ENCODE measurements at regions not wholly inside any gene's neighbourhood (a gene's known extent, or its start where the extent isn't known, plus 50 kb on each side); places are given as distances from the start of the nearest gene placed in this dataset.
A peak's percentile ranks its signal among the peaks of the same experiment; 100 is the strongest.

DNA sequence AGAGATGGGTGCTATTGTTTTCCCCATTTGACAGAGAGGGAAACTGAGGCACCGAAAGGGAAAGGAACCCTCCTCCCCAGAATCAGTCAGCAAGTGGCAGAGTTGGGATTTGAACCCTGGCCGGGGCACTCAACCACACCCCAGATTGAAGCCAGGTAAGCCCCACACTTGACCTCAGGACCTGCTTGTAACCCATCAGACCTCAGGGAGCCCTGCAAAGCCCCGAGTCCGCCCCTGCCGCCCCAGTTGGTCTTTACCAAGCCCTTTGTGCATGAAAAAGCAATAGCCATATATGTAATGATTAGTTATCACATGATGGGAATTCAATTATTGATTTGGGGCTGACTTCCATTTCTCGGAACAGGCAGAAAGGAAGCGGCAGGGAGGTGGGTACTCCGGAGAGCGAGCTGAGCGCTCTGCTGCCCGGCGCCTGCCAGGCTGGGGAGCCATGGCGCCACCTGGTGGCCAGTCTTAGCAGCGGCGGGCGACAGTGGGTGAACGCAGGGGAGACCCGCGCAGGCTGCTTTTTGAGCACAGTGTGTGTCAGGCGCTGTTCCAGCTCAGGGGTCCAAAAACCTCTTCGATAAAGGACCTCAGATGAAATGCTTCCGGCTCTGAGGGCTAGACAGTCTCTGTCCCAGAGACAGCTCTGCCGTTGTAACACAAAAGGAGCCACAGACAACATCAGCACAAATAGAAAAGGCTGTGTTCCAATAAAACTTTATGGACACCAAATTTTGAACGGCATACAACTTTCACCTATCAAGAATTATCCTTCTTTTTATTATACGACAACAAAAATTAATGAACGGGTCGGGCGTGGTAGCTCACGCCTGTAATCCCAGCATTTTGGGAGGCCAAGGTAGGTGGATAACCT lies 82.9 kb upstream of the CACNA1A start:
- Histone ChIP-seq H3K9me3 (ENCODE audit: low read length) (no peaks in the 10 kb centered on the region), H2AFZ (ENCODE audit: low read length) (no peak overlapping the region), H3K9ac (ENCODE audit: insufficient read depth, low read depth, low read length) (no peak overlapping the region), H3K27ac (ENCODE audit: extremely low read length, insufficient read depth, low read length) (no peak overlapping the region), H4K20me1 (ENCODE audit: insufficient read depth, low read length) (no peaks in the 10 kb centered on the region), H3K4me1 (ENCODE audit: insufficient read depth, low read length) (no peaks in the 10 kb centered on the region), H3K4me2 (ENCODE audit: low read depth, low read length) (0 out of 2 replicates have a peak overlapping the region, but pooled peaks have one; percentile 32), H3K79me2 (ENCODE audit: insufficient read depth, low read length) (no peaks in the 10 kb centered on the region), H3K36me3 (replicated peaks in 1 of 2; ENCODE audit: control insufficient read depth in 1 of 2, insufficient read depth in 2 of 2, low read length in 2 of 2) (no peaks in the 10 kb centered on the region), H3K27me3 (ENCODE audit: control insufficient read depth in 1 of 2, insufficient read depth in 2 of 2, low read length in 2 of 2) (no peaks in the 10 kb centered on the region), H3K4me3 (replicated peaks in 1 of 3; ENCODE audit: insufficient read depth in 1 of 3, low read depth in 2 of 3, low read length in 3 of 3) (no peak overlapping the region)
- no TSS peak for BruUV-seq (replicated peaks)
- DNase-seq (ENCODE audit: low spot score) (peak; percentile 22), FAIRE-seq (peak; percentile 39), ATAC-seq (peak; percentile 93)
- WGBS (ENCODE audit: low lambda C conversion rate): 28% methylated on average over 25 of the region's 29 CpGs
- in situ Hi-C loops (cut with HindIII; ENCODE audit: extremely low pct_ligation_motif_present, low pct_unique_long_range_greater_than_20kb) (no loop called here), intact Hi-C loops (cut with micrococcal nuclease; ENCODE audit: unreplicated experiment) (no loop called here)
- POLR2A ChIA-PET: no interaction called here
- CTCF ChIA-PET (ENCODE audit: low intra/inter-chr PET ratio, low total read pairs): interaction anchor here (2.9 kb wide), 1 partner anchor 312 kb away, joined by 41 read pairs; no protein-coding TSS in a partner anchor
- TF ChIP-seq STAG1 (CRISPR knock-in tag; IDR thresholded peaks at IDR 0.05) (peak; percentile 71), KDM5B (CRISPR knock-in tag; IDR thresholded peaks at IDR 0.05; ENCODE audit: borderline replicate concordance) (0 out of 2 replicates have a peak, but pooled peaks have one; percentile 28), FOXP4 (CRISPR knock-in tag; IDR thresholded peaks at IDR 0.05) (no peak), SP4 (CRISPR knock-in tag; IDR thresholded peaks at IDR 0.05) (no peak), ZNF768 (CRISPR knock-in tag; IDR thresholded peaks at IDR 0.05) (peak; percentile 65; the same call in 1 of the 2 replicates), ZNF576 (CRISPR knock-in tag; IDR thresholded peaks at IDR 0.05) (0 out of 2 replicates have a peak, but pooled peaks have one; percentile 24), KDM2A (CRISPR knock-in tag; IDR thresholded peaks at IDR 0.05; ENCODE audit: borderline replicate concordance, low read depth) (peak; percentile 63; the same call in 1 of the 2 replicates), HES4 (CRISPR knock-in tag; IDR thresholded peaks at IDR 0.05; ENCODE audit: borderline replicate concordance) (no peak), IRX3 (CRISPR knock-in tag; IDR thresholded peaks at IDR 0.05; ENCODE audit: borderline replicate concordance, low read depth) (no peak), NCOA2 (CRISPR knock-in tag; IDR thresholded peaks at IDR 0.05) (no peak)
- TF ChIP-seq, protein P1, sequence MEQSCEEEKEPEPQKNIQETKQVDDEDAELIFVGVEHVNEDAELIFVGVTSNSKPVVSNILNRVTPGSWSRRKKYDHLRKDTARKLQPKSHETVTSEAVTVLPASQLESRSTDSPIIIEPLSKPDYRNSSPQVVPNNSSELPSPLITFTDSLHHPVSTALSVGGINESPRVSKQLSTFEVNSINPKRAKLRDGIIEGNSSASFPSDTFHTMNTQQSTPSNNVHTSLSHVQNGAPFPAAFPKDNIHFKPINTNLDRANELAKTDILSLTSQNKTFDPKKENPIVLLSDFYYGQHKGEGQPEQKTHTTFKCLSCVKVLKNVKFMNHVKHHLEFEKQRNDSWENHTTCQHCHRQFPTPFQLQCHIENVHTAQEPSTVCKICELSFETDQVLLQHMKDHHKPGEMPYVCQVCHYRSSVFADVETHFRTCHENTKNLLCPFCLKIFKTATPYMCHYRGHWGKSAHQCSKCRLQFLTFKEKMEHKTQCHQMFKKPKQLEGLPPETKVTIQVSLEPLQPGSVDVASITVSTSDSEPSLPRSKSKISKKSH (CRISPR knock-in tag; IDR thresholded peaks at IDR 0.05; ENCODE audit: borderline replicate concordance): no peak
- TF ChIP-seq, protein P2, sequence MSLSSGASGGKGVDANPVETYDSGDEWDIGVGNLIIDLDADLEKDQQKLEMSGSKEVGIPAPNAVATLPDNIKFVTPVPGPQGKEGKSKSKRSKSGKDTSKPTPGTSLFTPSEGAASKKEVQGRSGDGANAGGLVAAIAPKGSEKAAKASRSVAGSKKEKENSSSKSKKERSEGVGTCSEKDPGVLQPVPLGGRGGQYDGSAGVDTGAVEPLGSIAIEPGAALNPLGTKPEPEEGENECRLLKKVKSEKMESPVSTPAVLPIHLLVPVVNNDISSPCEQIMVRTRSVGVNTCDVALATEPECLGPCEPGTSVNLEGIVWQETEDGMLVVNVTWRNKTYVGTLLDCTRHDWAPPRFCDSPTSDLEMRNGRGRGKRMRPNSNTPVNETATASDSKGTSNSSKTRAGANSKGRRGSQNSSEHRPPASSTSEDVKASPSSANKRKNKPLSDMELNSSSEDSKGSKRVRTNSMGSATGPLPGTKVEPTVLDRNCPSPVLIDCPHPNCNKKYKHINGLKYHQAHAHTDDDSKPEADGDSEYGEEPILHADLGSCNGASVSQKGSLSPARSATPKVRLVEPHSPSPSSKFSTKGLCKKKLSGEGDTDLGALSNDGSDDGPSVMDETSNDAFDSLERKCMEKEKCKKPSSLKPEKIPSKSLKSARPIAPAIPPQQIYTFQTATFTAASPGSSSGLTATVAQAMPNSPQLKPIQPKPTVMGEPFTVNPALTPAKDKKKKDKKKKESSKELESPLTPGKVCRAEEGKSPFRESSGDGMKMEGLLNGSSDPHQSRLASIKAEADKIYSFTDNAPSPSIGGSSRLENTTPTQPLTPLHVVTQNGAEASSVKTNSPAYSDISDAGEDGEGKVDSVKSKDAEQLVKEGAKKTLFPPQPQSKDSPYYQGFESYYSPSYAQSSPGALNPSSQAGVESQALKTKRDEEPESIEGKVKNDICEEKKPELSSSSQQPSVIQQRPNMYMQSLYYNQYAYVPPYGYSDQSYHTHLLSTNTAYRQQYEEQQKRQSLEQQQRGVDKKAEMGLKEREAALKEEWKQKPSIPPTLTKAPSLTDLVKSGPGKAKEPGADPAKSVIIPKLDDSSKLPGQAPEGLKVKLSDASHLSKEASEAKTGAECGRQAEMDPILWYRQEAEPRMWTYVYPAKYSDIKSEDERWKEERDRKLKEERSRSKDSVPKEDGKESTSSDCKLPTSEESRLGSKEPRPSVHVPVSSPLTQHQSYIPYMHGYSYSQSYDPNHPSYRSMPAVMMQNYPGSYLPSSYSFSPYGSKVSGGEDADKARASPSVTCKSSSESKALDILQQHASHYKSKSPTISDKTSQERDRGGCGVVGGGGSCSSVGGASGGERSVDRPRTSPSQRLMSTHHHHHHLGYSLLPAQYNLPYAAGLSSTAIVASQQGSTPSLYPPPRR (CRISPR knock-in tag; IDR thresholded peaks at IDR 0.05; ENCODE audit: borderline replicate concordance): no peak

Measured in HepG2 (cell line).